ENCODE measurements at regions not wholly inside any gene's neighbourhood (a gene's known extent, or its start where the extent isn't known, plus 50 kb on each side); places are given as distances from the start of the nearest gene placed in this dataset.
"Not testable (repeated sequence)": the region's sequence is repeated elsewhere in the genome, so short reads cannot be mapped to it uniquely, and the experiment has no call there.

- in situ Hi-C loops (cut with MboI; ENCODE audit: low pct_unique_long_range_greater_than_20kb in 2 of 9, low sequenced_read_pairs in 9 of 9, unreplicated experiment in 9 of 9): no loop called here
- WGBS, 10 experiments: 0 to 94% (median 60%) methylated on average over 1 to 2 of the region's 2 CpGs; no CpG with 5 or more reads in 1 of the 10 experiments
- Histone ChIP-seq H3K4me3 (no peak overlapping the region), H3K27ac (no peak overlapping the region), H3K4me1 (replicated peaks in 1 of 2) (no peaks in the 10 kb centered on the region)
- peak in 4 of 8 experiments; percentile 40 to 88 (median 60) for ATAC-seq (replicated peaks in 6 of 8)
These were observed 202.0 kb downstream of the DHX15 start for GRCh38 chr4:24382381-24382780.

GRCh38 chr4:24380957-24381665, 203.2 kb downstream of the DHX15 start:
- in situ Hi-C loops (cut with MboI; ENCODE audit: low pct_unique_long_range_greater_than_20kb in 2 of 9, low sequenced_read_pairs in 9 of 9, unreplicated experiment in 9 of 9): no loop called here
- Histone ChIP-seq H3K27ac (no peak overlapping the region), H3K4me1 (replicated peaks in 1 of 2) (no peaks in the 10 kb centered on the region), H3K4me3 (no peak overlapping the region)
- no peak for ATAC-seq (replicated peaks in 6 of 8)
- 31 to 100% (median 85%) methylated on average over 1 to 2 of the region's 2 CpGs for WGBS, 10 experiments

- in situ Hi-C loops (cut with MboI; ENCODE audit: low pct_unique_long_range_greater_than_20kb in 2 of 9, low sequenced_read_pairs in 9 of 9, unreplicated experiment in 9 of 9): no loop called here
- H3K27ac ChIP-seq: no peak overlapping the region
- H3K4me3 ChIP-seq: no peak overlapping the region
- 0 to 88% (median 57%) methylated on average over 1 to 2 of the region's 2 CpGs; no CpG with 5 or more reads in 1 of the 10 experiments for WGBS, 10 experiments
- peak in 1 of 8 experiments; percentile 90 for ATAC-seq (replicated peaks in 6 of 8)
- peaks cover 0 to 7% of the 10 kb centered on the region in 2 donors for H3K4me1 ChIP-seq (replicated peaks in 1 of 2)
These were observed 210.7 kb downstream of the DHX15 start for GRCh38 chr4:24373704-24374103.

GRCh38 chr4:24372881-24373280, 211.5 kb downstream of the DHX15 start:
- H3K4me3 ChIP-seq: no peak overlapping the region
- H3K27ac ChIP-seq: no peak overlapping the region
- peaks cover 0 to 7% of the 10 kb centered on the region in 2 donors for H3K4me1 ChIP-seq (replicated peaks in 1 of 2)
- 61 to 90% (median 83%) methylated on average over 2 to 8 of the region's 9 CpGs; no CpG with 5 or more reads in 2 of the 10 experiments for WGBS, 10 experiments
- ATAC-seq (replicated peaks in 6 of 8): no peak
- in situ Hi-C loops (cut with MboI; ENCODE audit: low pct_unique_long_range_greater_than_20kb in 2 of 9, low sequenced_read_pairs in 9 of 9, unreplicated experiment in 9 of 9): no loop called here

GRCh38 chr4:24372341-24372740, 212.0 kb downstream of the DHX15 start:
- Histone ChIP-seq H3K4me1 (replicated peaks in 1 of 2) (peaks cover 0 to 7% of the 10 kb centered on the region in 2 donors), H3K4me3 (no peak overlapping the region), H3K27ac (no peak overlapping the region)
- in situ Hi-C loops (cut with MboI; ENCODE audit: low pct_unique_long_range_greater_than_20kb in 2 of 9, low sequenced_read_pairs in 9 of 9, unreplicated experiment in 9 of 9): no loop called here
- ATAC-seq (replicated peaks in 6 of 8): no peak
- 60 to 100% (median 93%) methylated on average over 1 to 4 of the region's 4 CpGs; no CpG with 5 or more reads in 2 of the 10 experiments for WGBS, 10 experiments

- no peak for ATAC-seq (replicated peaks in 6 of 8)
- Histone ChIP-seq H3K27ac (no peak overlapping the region), H3K4me3 (no peak overlapping the region), H3K4me1 (replicated peaks in 1 of 2) (peaks cover 0 to 7% of the 10 kb centered on the region in 2 donors)
- WGBS, 10 experiments: 0 to 100% (median 64%) methylated on average over 1 of the region's 1 CpG; no CpG with 5 or more reads in 1 of the 10 experiments
- in situ Hi-C loops (cut with MboI; ENCODE audit: low pct_unique_long_range_greater_than_20kb in 2 of 9, low sequenced_read_pairs in 9 of 9, unreplicated experiment in 9 of 9): no loop called here
These were observed 213.9 kb downstream of the DHX15 start for GRCh38 chr4:24370421-24370820.

GRCh38 chr4:24369507-24370029, 214.8 kb downstream of the DHX15 start:
- Histone ChIP-seq H3K4me1 (replicated peaks in 1 of 2) (peaks cover 0 to 7% of the 10 kb centered on the region in 2 donors), H3K4me3 (no peak overlapping the region), H3K27ac (no peak overlapping the region)
- ATAC-seq (replicated peaks in 6 of 8): no peak
- WGBS, 10 experiments: 0 to 100% (median 50%) methylated on average over 1 to 5 of the region's 5 CpGs; no CpG with 5 or more reads in 3 of the 10 experiments
- in situ Hi-C loops (cut with MboI; ENCODE audit: low pct_unique_long_range_greater_than_20kb in 2 of 9, low sequenced_read_pairs in 9 of 9, unreplicated experiment in 9 of 9): no loop called here

GRCh38 chr4:24368801-24369200, 215.6 kb downstream of the DHX15 start:
- no peak overlapping the region for H3K27ac ChIP-seq
- in situ Hi-C loops (cut with MboI; ENCODE audit: low pct_unique_long_range_greater_than_20kb in 2 of 9, low sequenced_read_pairs in 9 of 9, unreplicated experiment in 9 of 9): no loop called here
- 29 to 100% (median 88%) methylated on average over 1 to 7 of the region's 7 CpGs for WGBS, 10 experiments
- peaks cover 0 to 5% of the 10 kb centered on the region in 2 donors for H3K4me1 ChIP-seq (replicated peaks in 1 of 2)
- ATAC-seq (replicated peaks in 6 of 8): no peak
- H3K4me3 ChIP-seq: no peak overlapping the region

- 43 to 100% (median 86%) methylated on average over 1 to 3 of the region's 3 CpGs; no CpG with 5 or more reads in 2 of the 10 experiments for WGBS, 10 experiments
- ATAC-seq (replicated peaks in 6 of 8): no peak
- H3K27ac ChIP-seq: no peak overlapping the region
- no peaks in the 10 kb centered on the region for H3K4me1 ChIP-seq (replicated peaks in 1 of 2)
- no peak overlapping the region for H3K4me3 ChIP-seq
- in situ Hi-C loops (cut with MboI; ENCODE audit: low pct_unique_long_range_greater_than_20kb in 2 of 9, low sequenced_read_pairs in 9 of 9, unreplicated experiment in 9 of 9): no loop called here
These were observed 219.5 kb downstream of the DHX15 start for GRCh38 chr4:24364852-24365251.

- 12 to 100% (median 88%) methylated on average over 1 to 5 of the region's 5 CpGs; no CpG with 5 or more reads in 2 of the 10 experiments for WGBS, 10 experiments
- no peak for ATAC-seq (replicated peaks in 6 of 8)
- no peak overlapping the region for H3K27ac ChIP-seq
- in situ Hi-C loops (cut with MboI; ENCODE audit: low pct_unique_long_range_greater_than_20kb in 2 of 9, low sequenced_read_pairs in 9 of 9, unreplicated experiment in 9 of 9): no loop called here
- H3K4me3 ChIP-seq: no peak overlapping the region
- no peaks in the 10 kb centered on the region for H3K4me1 ChIP-seq (replicated peaks in 1 of 2)
These were observed 220.1 kb downstream of the DHX15 start for GRCh38 chr4:24364249-24364648.

- no peaks in the 10 kb centered on the region for H3K4me1 ChIP-seq (replicated peaks in 1 of 2)
- in situ Hi-C loops (cut with MboI; ENCODE audit: low pct_unique_long_range_greater_than_20kb in 2 of 9, low sequenced_read_pairs in 9 of 9, unreplicated experiment in 9 of 9): no loop called here
- WGBS, 10 experiments: 24 to 100% (median 80%) methylated on average over 1 to 4 of the region's 4 CpGs; no CpG with 5 or more reads in 1 of the 10 experiments
- H3K4me3 ChIP-seq: no peak overlapping the region
- peak in 1 of 8 experiments; percentile 11 for ATAC-seq (replicated peaks in 6 of 8)
- H3K27ac ChIP-seq: no peak overlapping the region
These were observed 220.6 kb downstream of the DHX15 start for GRCh38 chr4:24363751-24364150.

- Histone ChIP-seq H3K4me3 (no peak overlapping the region), H3K27ac (no peak overlapping the region), H3K4me1 (replicated peaks in 1 of 2) (no peaks in the 10 kb centered on the region)
- in situ Hi-C loops (cut with MboI; ENCODE audit: low pct_unique_long_range_greater_than_20kb in 2 of 9, low sequenced_read_pairs in 9 of 9, unreplicated experiment in 9 of 9): no loop called here
- 96 to 100% (median 98%) methylated on average over 1 to 4 of the region's 4 CpGs; no CpG with 5 or more reads in 6 of the 10 experiments for WGBS, 10 experiments
- ATAC-seq (replicated peaks in 6 of 8): no peak
These were observed 232.2 kb downstream of the DHX15 start for GRCh38 chr4:24352112-24352511.

- not testable (repeated sequence) for ATAC-seq (replicated peaks in 6 of 8)
These were observed 235.0 kb downstream of the DHX15 start for GRCh38 chr4:24349168-24349996.

More at GRCh38 chr4:24349168-24349996, 235.0 kb downstream of the DHX15 start:
- H3K4me1 ChIP-seq (replicated peaks in 1 of 2); H3K4me3 ChIP-seq; H3K27ac ChIP-seq; in situ Hi-C loops (cut with MboI; ENCODE audit: low pct_unique_long_range_greater_than_20kb in 2 of 9, low sequenced_read_pairs in 9 of 9, unreplicated experiment in 9 of 9): not testable (repeated sequence)
- 57 to 100% (median 98%) methylated on average over 1 to 11 of the region's 15 CpGs; no CpG with 5 or more reads in 4 of the 10 experiments for WGBS, 10 experiments

Measured in motor neuron (in vitro differentiated cells).